Omental fat pad (tissue), 3 donors: ENCODE measurements at regions not wholly inside any gene's neighbourhood (a gene's known extent, or its start where the extent isn't known, plus 50 kb on each side); places are given as distances from the start of the nearest gene placed in this dataset.
"Not testable (repeated sequence)": the region's sequence is repeated elsewhere in the genome, so short reads cannot be mapped to it uniquely, and the experiment has no call there.

Experiments
- ATAC-seq: fragments of 150-250 bp; one replicate; pipeline ENCODE4 v1.9.1; 2016; ENCODE audit warnings: mild to moderate bottlenecking, moderate library complexity; ENCODE audit not compliant: low FRiP score
- DNase-seq: peaks from one replicate; pipeline ENCODE4 v3.0.0-alpha.2; 2019; ENCODE audit warnings: low spot score
- TF ChIP-seq, protein P1 (sequence below), 3 donors: fragments of 450-650 bp; IDR thresholded peaks; one replicate each; pipeline ENCODE4 v1.5.1; 2016 to 2017; ENCODE audit warnings: antibody characterized with exemption in 3 of 3, mild to moderate bottlenecking in 3 of 3, moderate library complexity in 2 of 3

DNA sequence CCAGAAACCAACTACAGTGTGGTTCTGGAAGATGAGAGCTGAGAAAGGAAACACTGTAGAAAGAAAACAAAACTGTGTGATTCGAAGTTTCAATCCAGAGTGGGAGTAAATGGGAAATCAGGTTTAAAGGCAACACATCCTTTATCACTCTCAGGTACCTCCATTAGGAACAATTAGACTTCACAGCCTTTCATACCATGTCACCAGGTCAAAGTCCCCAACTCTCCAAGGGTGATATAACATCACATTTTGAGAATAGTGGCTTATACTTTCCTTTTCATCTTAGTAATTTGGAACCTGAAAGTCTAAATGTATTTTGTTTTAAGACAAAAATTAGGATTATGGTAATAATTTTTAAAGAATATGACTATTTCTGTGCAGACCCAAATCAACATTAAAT lies 194.9 kb upstream of the WWC1 start:
- TF ChIP-seq, protein P1, sequence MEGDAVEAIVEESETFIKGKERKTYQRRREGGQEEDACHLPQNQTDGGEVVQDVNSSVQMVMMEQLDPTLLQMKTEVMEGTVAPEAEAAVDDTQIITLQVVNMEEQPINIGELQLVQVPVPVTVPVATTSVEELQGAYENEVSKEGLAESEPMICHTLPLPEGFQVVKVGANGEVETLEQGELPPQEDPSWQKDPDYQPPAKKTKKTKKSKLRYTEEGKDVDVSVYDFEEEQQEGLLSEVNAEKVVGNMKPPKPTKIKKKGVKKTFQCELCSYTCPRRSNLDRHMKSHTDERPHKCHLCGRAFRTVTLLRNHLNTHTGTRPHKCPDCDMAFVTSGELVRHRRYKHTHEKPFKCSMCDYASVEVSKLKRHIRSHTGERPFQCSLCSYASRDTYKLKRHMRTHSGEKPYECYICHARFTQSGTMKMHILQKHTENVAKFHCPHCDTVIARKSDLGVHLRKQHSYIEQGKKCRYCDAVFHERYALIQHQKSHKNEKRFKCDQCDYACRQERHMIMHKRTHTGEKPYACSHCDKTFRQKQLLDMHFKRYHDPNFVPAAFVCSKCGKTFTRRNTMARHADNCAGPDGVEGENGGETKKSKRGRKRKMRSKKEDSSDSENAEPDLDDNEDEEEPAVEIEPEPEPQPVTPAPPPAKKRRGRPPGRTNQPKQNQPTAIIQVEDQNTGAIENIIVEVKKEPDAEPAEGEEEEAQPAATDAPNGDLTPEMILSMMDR (IDR thresholded peaks at IDR 0.05), result no peak
- no peak for ATAC-seq
- no peak for DNase-seq

- ATAC-seq, result no peak
- TF ChIP-seq, protein P1 (IDR thresholded peaks at IDR 0.05), result no peak
- no peak for DNase-seq
Observed at GRCh38 chr5:168097876-168098653, 193.4 kb upstream of the WWC1 start.

- DNase-seq, result no peak
- TF ChIP-seq, protein P1 (IDR thresholded peaks at IDR 0.05), result no peak
Observed at GRCh38 chr5:168101352-168101751, 190.1 kb upstream of the WWC1 start.

DNA sequence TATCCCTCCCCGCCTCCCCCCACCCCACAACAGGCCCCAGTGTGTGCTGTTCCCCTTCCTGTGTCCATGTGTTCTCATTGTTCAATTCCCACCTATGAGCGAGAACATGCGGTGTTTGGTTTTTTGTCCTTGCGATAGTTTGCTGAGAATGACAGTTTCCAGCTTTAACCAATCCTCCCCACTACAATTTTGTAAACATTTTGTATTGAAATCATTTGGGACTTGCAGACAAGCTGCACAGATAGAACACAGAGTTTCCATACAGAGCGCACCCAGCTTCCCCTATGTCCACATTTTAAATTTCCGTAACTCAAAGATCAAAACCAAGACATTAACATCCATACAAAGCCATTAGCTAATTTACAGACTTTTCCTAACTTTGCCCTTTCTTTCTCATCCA lies 188.4 kb upstream of the WWC1 start:
- not testable (repeated sequence) for DNase-seq, ATAC-seq

More at GRCh38 chr5:168101352-168101751, 190.1 kb upstream of the WWC1 start:
- ATAC-seq, result no peak

GRCh38 chr5:168104350-168104749 lies 187.1 kb upstream of the WWC1 start:
- TF ChIP-seq, protein P1 (IDR thresholded peaks at IDR 0.05), result no peak
- ATAC-seq, result no peak
- DNase-seq, result no peak

DNA sequence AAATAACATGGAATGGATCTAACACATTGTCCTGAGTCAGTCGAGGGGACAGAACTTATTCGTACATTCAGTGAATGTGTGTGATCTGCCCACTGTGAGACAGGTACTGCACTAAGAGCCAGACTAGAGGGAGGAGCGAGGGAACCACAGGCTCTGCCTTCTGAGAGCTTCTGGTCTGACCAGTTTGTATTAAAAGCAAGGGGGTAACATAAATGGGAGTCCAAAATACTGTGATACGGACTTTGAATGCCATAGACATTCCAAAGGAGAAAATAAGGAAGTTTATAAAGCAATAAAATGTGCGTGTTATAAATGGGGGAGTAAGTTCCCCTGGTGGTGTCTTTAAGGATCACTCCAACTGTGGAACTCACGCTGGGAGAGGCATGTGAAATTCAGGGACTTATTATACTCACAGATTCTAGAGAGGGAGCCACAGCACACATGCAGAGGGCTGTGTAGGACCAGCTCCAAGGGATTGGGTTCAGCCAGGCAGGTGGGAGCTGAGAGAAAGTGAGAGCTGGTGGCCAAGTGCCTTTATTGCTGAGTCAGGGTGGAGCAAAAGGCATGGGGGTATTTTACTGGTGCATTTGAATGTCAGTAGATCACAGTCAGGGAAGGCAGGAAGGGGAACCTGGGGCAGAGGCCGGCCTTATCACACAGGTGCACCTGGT lies 186.5 kb upstream of the WWC1 start:
- DNase-seq (no peak), ATAC-seq (no peak)
- TF ChIP-seq, protein P1 (IDR thresholded peaks at IDR 0.05), result no peak

- ATAC-seq (no peak), DNase-seq (no peak)
- TF ChIP-seq, protein P1 (IDR thresholded peaks at IDR 0.05), result no peak
Observed at GRCh38 chr5:168106008-168106761, 185.3 kb upstream of the WWC1 start.
